ENCODE measurements at regions not wholly inside any gene's neighbourhood (a gene's known extent, or its start where the extent isn't known, plus 50 kb on each side); places are given as distances from the start of the nearest gene placed in this dataset.

DNA sequence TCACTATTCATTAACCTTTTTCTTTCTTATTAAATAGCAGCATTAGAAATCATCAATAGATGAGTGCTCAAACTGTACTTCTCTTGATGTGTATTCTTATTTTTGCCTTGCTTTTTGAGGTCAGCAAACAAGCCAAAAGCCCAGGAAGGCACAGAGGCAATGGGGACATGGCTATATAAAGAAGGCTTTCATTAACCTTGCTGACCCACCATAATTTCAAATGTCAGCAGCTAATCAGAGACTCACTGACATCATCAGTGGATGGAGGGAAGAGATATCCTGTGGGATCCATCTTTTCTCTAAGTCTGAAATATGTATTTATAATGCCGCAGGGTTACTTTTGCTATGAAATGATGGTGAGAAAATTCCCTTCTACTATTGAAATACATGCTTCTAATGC lies 1162.8 kb upstream of the ACVR2A start (continued):
- TF ChIP-seq, protein P1, sequence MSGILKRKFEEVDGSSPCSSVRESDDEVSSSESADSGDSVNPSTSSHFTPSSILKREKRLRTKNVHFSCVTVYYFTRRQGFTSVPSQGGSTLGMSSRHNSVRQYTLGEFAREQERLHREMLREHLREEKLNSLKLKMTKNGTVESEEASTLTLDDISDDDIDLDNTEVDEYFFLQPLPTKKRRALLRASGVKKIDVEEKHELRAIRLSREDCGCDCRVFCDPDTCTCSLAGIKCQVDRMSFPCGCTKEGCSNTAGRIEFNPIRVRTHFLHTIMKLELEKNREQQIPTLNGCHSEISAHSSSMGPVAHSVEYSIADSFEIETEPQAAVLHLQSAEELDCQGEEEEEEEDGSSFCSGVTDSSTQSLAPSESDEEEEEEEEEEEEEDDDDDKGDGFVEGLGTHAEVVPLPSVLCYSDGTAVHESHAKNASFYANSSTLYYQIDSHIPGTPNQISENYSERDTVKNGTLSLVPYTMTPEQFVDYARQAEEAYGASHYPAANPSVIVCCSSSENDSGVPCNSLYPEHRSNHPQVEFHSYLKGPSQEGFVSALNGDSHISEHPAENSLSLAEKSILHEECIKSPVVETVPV (CRISPR knock-in tag; IDR thresholded peaks at IDR 0.05) = no peak
- TF ChIP-seq TOX (CRISPR knock-in tag; IDR thresholded peaks at IDR 0.05; ENCODE audit: borderline replicate concordance) (no peak), ISL1 (CRISPR knock-in tag; IDR thresholded peaks at IDR 0.05) (no peak)

DNA sequence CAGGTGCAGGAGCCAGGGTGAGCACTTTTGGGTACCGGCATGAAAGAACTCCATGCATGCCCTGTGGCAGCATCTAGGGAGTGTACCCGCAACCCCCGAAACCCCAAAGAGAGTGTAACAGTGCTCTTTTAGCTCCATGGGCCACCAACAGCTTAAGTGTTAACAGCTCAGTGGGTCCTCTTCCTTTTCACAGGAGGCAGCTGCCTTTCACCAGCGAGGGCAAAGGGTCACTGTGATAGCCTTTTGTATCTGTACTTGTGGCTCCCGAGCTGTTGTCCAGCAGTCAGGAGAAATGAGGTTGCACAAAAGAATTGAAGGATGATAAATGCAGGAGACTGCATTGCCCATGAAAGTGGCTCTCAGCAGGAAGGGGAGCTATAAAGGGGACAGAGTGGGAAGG lies 1166.3 kb upstream of the ACVR2A start:
- no peak for ATAC-seq
- TF ChIP-seq ZFP3 (CRISPR knock-in tag; IDR thresholded peaks at IDR 0.05) (no peak), BACH2 (CRISPR knock-in tag; IDR thresholded peaks at IDR 0.05; ENCODE audit: borderline replicate concordance) (no peak), ZNF70 (CRISPR knock-in tag; IDR thresholded peaks at IDR 0.05) (no peak), ISL1 (CRISPR knock-in tag; IDR thresholded peaks at IDR 0.05) (no peak), ZFP30 (CRISPR knock-in tag; IDR thresholded peaks at IDR 0.05) (no peak), OSR1 (CRISPR knock-in tag; IDR thresholded peaks at IDR 0.05) (no peak), ESRRG (CRISPR knock-in tag; IDR thresholded peaks at IDR 0.05) (no peak), TCF4 (CRISPR knock-in tag; IDR thresholded peaks at IDR 0.05; ENCODE audit: borderline replicate concordance) (no peak), ZNF565 (CRISPR knock-in tag; conservative IDR thresholded peaks at IDR 0.05; ENCODE audit: low read depth) (no peak), ZNF8 (CRISPR knock-in tag; IDR thresholded peaks at IDR 0.05) (no peak), ZC3H10 (CRISPR knock-in tag; IDR thresholded peaks at IDR 0.05) (no peak)
- TF ChIP-seq, protein P2, sequence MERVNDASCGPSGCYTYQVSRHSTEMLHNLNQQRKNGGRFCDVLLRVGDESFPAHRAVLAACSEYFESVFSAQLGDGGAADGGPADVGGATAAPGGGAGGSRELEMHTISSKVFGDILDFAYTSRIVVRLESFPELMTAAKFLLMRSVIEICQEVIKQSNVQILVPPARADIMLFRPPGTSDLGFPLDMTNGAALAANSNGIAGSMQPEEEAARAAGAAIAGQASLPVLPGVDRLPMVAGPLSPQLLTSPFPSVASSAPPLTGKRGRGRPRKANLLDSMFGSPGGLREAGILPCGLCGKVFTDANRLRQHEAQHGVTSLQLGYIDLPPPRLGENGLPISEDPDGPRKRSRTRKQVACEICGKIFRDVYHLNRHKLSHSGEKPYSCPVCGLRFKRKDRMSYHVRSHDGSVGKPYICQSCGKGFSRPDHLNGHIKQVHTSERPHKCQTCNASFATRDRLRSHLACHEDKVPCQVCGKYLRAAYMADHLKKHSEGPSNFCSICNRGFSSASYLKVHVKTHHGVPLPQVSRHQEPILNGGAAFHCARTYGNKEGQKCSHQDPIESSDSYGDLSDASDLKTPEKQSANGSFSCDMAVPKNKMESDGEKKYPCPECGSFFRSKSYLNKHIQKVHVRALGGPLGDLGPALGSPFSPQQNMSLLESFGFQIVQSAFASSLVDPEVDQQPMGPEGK (CRISPR knock-in tag; IDR thresholded peaks at IDR 0.05; ENCODE audit: borderline replicate concordance) = no peak

DNA sequence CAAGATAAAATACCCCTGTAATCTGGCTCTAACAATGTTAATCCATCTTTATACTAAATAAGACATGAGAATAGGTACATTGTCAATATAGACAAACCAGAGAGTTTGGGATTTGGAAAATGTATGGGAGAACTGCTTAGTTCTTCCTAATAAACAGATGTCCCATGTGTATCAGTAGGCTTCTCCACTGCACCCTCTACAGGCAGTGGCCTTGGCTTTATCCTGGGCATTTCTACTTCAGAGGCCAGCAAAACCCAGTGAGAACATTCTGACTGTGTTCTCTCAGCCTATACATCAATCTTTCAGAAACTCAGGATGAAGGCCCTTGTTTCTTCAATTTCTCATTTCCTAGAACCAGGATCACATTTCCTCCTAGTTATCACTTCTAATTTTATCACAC lies 1167.5 kb upstream of the ACVR2A start:
- no peak for ATAC-seq

DNA sequence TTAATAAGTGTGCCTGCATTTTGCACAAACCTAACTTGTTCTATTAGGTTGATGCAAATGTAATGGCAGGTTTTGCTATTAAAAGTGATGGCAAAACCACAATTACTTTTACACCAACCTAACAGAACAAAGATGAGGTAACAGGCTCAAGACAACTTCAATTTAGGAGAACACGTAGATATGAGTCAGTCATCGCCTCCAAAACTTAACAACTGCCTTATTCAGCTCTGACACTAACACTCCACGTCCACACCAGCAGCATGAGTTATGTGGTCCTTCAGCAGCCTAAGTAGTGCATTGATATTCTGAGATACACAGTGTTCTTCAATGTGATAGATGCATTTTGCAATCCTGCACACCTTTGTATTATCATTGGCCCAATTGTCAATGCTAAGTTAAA lies 1175.1 kb upstream of the ACVR2A start:
- TF ChIP-seq CSDC2 (CRISPR knock-in tag; IDR thresholded peaks at IDR 0.05) (no peak), ZNF70 (CRISPR knock-in tag; IDR thresholded peaks at IDR 0.05) (no peak), ZFP3 (CRISPR knock-in tag; IDR thresholded peaks at IDR 0.05) (no peak), PPARA (CRISPR knock-in tag; IDR thresholded peaks at IDR 0.05; ENCODE audit: borderline replicate concordance) (no peak), ZC3H10 (CRISPR knock-in tag; IDR thresholded peaks at IDR 0.05) (no peak), TCF4 (CRISPR knock-in tag; IDR thresholded peaks at IDR 0.05; ENCODE audit: borderline replicate concordance) (no peak), TOX (CRISPR knock-in tag; IDR thresholded peaks at IDR 0.05; ENCODE audit: borderline replicate concordance) (no peak), ESRRG (CRISPR knock-in tag; IDR thresholded peaks at IDR 0.05) (no peak), BACH2 (CRISPR knock-in tag; IDR thresholded peaks at IDR 0.05; ENCODE audit: borderline replicate concordance) (no peak)
- TF ChIP-seq, protein P3, sequence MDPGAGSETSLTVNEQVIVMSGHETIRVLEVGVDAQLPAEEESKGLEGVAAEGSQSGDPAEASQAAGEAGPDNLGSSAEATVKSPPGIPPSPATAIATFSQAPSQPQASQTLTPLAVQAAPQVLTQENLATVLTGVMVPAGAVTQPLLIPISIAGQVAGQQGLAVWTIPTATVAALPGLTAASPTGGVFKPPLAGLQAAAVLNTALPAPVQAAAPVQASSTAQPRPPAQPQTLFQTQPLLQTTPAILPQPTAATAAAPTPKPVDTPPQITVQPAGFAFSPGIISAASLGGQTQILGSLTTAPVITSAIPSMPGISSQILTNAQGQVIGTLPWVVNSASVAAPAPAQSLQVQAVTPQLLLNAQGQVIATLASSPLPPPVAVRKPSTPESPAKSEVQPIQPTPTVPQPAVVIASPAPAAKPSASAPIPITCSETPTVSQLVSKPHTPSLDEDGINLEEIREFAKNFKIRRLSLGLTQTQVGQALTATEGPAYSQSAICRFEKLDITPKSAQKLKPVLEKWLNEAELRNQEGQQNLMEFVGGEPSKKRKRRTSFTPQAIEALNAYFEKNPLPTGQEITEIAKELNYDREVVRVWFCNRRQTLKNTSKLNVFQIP (CRISPR knock-in tag; IDR thresholded peaks at IDR 0.05; ENCODE audit: borderline replicate concordance, low read depth) = no peak
- no peak for ATAC-seq

More for the DNA sequence above, 1167.5 kb upstream of the ACVR2A start:
- no peak for TF ChIP-seq ISL1 (CRISPR knock-in tag; IDR thresholded peaks at IDR 0.05)
- TF ChIP-seq ARNTL (CRISPR knock-in tag; IDR thresholded peaks at IDR 0.05; ENCODE audit: borderline replicate concordance, low read depth) = no peak
- TF ChIP-seq ZNF8 (CRISPR knock-in tag; IDR thresholded peaks at IDR 0.05) = no peak
- no peak for TF ChIP-seq ZNF565 (CRISPR knock-in tag; conservative IDR thresholded peaks at IDR 0.05; ENCODE audit: low read depth)
- TF ChIP-seq RARB (CRISPR knock-in tag; IDR thresholded peaks at IDR 0.05) = no peak
- no peak for TF ChIP-seq ZC3H10 (CRISPR knock-in tag; IDR thresholded peaks at IDR 0.05)
- no peak for TF ChIP-seq ZFP30 (CRISPR knock-in tag; IDR thresholded peaks at IDR 0.05)
- TF ChIP-seq, protein P1 (CRISPR knock-in tag; IDR thresholded peaks at IDR 0.05) = no peak
- no peak for TF ChIP-seq TCF4 (CRISPR knock-in tag; IDR thresholded peaks at IDR 0.05; ENCODE audit: borderline replicate concordance)
- TF ChIP-seq, protein P3 (CRISPR knock-in tag; IDR thresholded peaks at IDR 0.05; ENCODE audit: borderline replicate concordance, low read depth) = no peak
- no peak for TF ChIP-seq GLIS3 (CRISPR knock-in tag; IDR thresholded peaks at IDR 0.05)
- no peak for TF ChIP-seq ZFP3 (CRISPR knock-in tag; IDR thresholded peaks at IDR 0.05)
- no peak for TF ChIP-seq ZNF70 (CRISPR knock-in tag; IDR thresholded peaks at IDR 0.05)
